Stimulated activated CD4-positive, alpha-beta T cell treated with anti-CD3 and anti-CD28 coated beads, Interleukin-12 subunit alpha, Interleukin-12 subunit beta, amount 100 ng/mL, for 48 hours (primary cell): ENCODE measurements at regions not wholly inside any gene's neighbourhood (a gene's known extent, or its start where the extent isn't known, plus 50 kb on each side); places are given as distances from the start of the nearest gene placed in this dataset.
A peak's percentile ranks its signal among the peaks of the same experiment; 100 is the strongest.
"Not testable (repeated sequence)": the region's sequence is repeated elsewhere in the genome, so short reads cannot be mapped to it uniquely, and the experiment has no call there.

Experiments
- DNase-seq, 3 donors: peaks; one replicate each; pipeline ENCODE4 v3.0.0-alpha.2; 2020; ENCODE audit warnings: low read depth in 2 of 3, low spot score in 1 of 3

GRCh38 chr10:50997461-50997860 lies 76.8 kb upstream of the PRKG1 start:
- DNase-seq = no peak

GRCh38 chr10:50999163-50999562 lies 75.1 kb upstream of the PRKG1 start:
- DNase-seq = no peak

- DNase-seq = no peak
Measured at GRCh38 chr10:51000164-51000563, 74.1 kb upstream of the PRKG1 start.

- no peak for DNase-seq
Measured at GRCh38 chr10:51000976-51001375, 73.3 kb upstream of the PRKG1 start.

- DNase-seq = peak in 1 of 3 donors; percentile 2
Measured at GRCh38 chr10:51001587-51001986, 72.7 kb upstream of the PRKG1 start.

- DNase-seq = no peak
Measured at GRCh38 chr10:51002469-51002868, 71.8 kb upstream of the PRKG1 start.

- no peak for DNase-seq
Measured at GRCh38 chr10:51004776-51005175, 69.5 kb upstream of the PRKG1 start.

GRCh38 chr10:51005551-51005950 lies 68.7 kb upstream of the PRKG1 start:
- DNase-seq = no peak

GRCh38 chr10:51006686-51007085 lies 67.6 kb upstream of the PRKG1 start:
- no peak for DNase-seq

- DNase-seq = no peak
Measured at GRCh38 chr10:51007781-51008180, 66.5 kb upstream of the PRKG1 start.

GRCh38 chr10:51008346-51008745 lies 65.9 kb upstream of the PRKG1 start:
- DNase-seq = no peak

GRCh38 chr10:51010977-51011376 lies 63.3 kb upstream of the PRKG1 start:
- DNase-seq = peak in 1 of 3 donors; percentile 9

GRCh38 chr10:51012073-51012472 lies 62.2 kb upstream of the PRKG1 start:
- no peak for DNase-seq

- DNase-seq = no peak
Measured at GRCh38 chr10:51014680-51015389, 59.5 kb upstream of the PRKG1 start.

- DNase-seq = not testable (repeated sequence)
Measured at GRCh38 chr10:51015390-51015754, 58.9 kb upstream of the PRKG1 start.

- no peak for DNase-seq
Measured at GRCh38 chr10:51020200-51020599, 54.1 kb upstream of the PRKG1 start.

GRCh38 chr10:51022933-51023585 lies 51.2 kb upstream of the PRKG1 start:
- DNase-seq = no peak

- no peak for DNase-seq
Measured at GRCh38 chr10:51023636-51024035, 50.7 kb upstream of the PRKG1 start.
